MM.1S (cell line): ENCODE measurements at regions not wholly inside any gene's neighbourhood (a gene's known extent, or its start where the extent isn't known, plus 50 kb on each side); places are given as distances from the start of the nearest gene placed in this dataset.

Experiments
- DNase-seq: peaks from one replicate; pipeline ENCODE4 v3.0.0-alpha.2; 2015
- H2AFZ ChIP-seq: fragments of 300-600 bp; sonication (generic); 2 replicates; pipeline ENCODE4 v1.6.0; 2016; ENCODE audit warnings: antibody characterized with exemption, low read length
- H3F3A ChIP-seq: fragments of 300-600 bp; sonication (generic); 2 replicates; pipeline ENCODE4 v1.6.1; 2016; ENCODE audit warnings: mild to moderate bottlenecking, antibody characterized with exemption, low read length, moderate library complexity, mixed read lengths; ENCODE audit not compliant: insufficient read depth
- H3K27ac ChIP-seq: fragments of 300-600 bp; sonication (generic); 2 replicates; pipeline ENCODE4 v1.5.1; 2016; ENCODE audit warnings: mild to moderate bottlenecking, low read length
- H3K27me3 ChIP-seq: fragments of 300-600 bp; sonication (generic); replicated peaks from 2 replicates; pipeline ENCODE4 v1.6.0; 2016; ENCODE audit warnings: low read length; ENCODE audit not compliant: insufficient read depth
- H3K36me3 ChIP-seq: fragments of 300-600 bp; sonication (generic); replicated peaks from 2 replicates; pipeline ENCODE4 v1.6.1; 2016; ENCODE audit warnings: mild to moderate bottlenecking, low read length, mixed read lengths; ENCODE audit not compliant: insufficient read depth
- H3K4me1 ChIP-seq: fragments of 300-600 bp; sonication (generic); 2 replicates; pipeline ENCODE4 v1.6.1; 2016; ENCODE audit warnings: low read length, mixed read lengths
- H3K4me2 ChIP-seq: fragments of 300-600 bp; sonication (generic); 2 replicates; pipeline ENCODE4 v1.6.0; 2016; ENCODE audit warnings: low read depth, low read length
- H3K4me3 ChIP-seq: fragments of 300-600 bp; sonication (generic); 2 replicates; pipeline ENCODE4 v1.5.1; 2016; ENCODE audit warnings: low read length, mixed read lengths
- H3K79me2 ChIP-seq: fragments of 300-600 bp; sonication (generic); 2 replicates; pipeline ENCODE4 v1.6.1; 2016; ENCODE audit warnings: mixed run types, low read length, mixed read lengths
- H3K9ac ChIP-seq: fragments of 300-600 bp; sonication (generic); 2 replicates; pipeline ENCODE4 v1.6.1; 2016; ENCODE audit warnings: low read length, mixed read lengths
- H3K9me2 ChIP-seq: fragments of 300-600 bp; sonication (generic); replicated peaks from 2 replicates; pipeline ENCODE4 v1.6.1; 2016; ENCODE audit warnings: mild to moderate bottlenecking, low read length, mixed read lengths; ENCODE audit not compliant: insufficient read depth
- H3K9me3 ChIP-seq: fragments of 300-600 bp; sonication (generic); replicated peaks from 2 replicates; pipeline ENCODE4 v1.6.1; 2016; ENCODE audit warnings: mild to moderate bottlenecking, low read length, mixed read lengths; ENCODE audit not compliant: insufficient read depth
- H4K20me1 ChIP-seq: fragments of 300-600 bp; sonication (generic); 2 replicates; pipeline ENCODE4 v1.6.1; 2016; ENCODE audit warnings: mild to moderate bottlenecking, low read length, moderate library complexity, mixed read lengths; ENCODE audit not compliant: insufficient read depth
- EZH2 ChIP-seq: fragments of 300-600 bp; sonication (generic); optimal IDR thresholded peaks from 2 replicates; pipeline ENCODE3; 2017; ENCODE audit warnings: low read depth, mild to moderate bottlenecking, antibody characterized with exemption, low read length, mixed read lengths
- EZH2phosphoT487 ChIP-seq: fragments of 300-600 bp; sonication (generic); IDR thresholded peaks from 2 replicates; pipeline ENCODE4 v1.6.1; 2018; ENCODE audit warnings: antibody characterized with exemption, low read length
- TF ChIP-seq, protein P1 (sequence below): fragments of 300-600 bp; sonication (generic); IDR thresholded peaks from 2 replicates; pipeline ENCODE4 v1.5.1; 2016; ENCODE audit warnings: antibody characterized with exemption, low read length, mixed read lengths

DNA sequence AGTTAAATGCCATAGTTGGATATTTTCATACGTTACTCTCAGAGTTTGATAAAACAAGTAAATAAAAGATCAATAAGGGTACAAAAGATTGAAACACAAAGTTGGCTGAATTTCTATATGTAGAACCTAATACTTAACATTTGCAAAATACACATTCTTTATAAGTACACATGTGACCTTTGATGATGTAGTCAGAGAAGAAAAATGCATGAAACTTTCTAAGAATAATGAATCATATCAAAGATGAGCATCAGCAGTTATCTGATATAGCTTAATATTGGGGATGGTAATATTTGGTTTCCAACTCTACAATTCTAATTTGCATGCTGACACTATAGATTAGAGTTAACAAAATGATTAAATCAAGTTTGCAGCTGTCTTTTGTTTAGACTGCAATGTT, 188.0 kb upstream of the TGFBR2 start:
- TF ChIP-seq EZH2phosphoT487 (no peak), EZH2 (no peak)
- TF ChIP-seq, protein P1, sequence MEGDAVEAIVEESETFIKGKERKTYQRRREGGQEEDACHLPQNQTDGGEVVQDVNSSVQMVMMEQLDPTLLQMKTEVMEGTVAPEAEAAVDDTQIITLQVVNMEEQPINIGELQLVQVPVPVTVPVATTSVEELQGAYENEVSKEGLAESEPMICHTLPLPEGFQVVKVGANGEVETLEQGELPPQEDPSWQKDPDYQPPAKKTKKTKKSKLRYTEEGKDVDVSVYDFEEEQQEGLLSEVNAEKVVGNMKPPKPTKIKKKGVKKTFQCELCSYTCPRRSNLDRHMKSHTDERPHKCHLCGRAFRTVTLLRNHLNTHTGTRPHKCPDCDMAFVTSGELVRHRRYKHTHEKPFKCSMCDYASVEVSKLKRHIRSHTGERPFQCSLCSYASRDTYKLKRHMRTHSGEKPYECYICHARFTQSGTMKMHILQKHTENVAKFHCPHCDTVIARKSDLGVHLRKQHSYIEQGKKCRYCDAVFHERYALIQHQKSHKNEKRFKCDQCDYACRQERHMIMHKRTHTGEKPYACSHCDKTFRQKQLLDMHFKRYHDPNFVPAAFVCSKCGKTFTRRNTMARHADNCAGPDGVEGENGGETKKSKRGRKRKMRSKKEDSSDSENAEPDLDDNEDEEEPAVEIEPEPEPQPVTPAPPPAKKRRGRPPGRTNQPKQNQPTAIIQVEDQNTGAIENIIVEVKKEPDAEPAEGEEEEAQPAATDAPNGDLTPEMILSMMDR = no peak
- no peaks in the 10 kb centered on the region for H4K20me1 ChIP-seq
- H3K9ac ChIP-seq = no peak overlapping the region

DNA sequence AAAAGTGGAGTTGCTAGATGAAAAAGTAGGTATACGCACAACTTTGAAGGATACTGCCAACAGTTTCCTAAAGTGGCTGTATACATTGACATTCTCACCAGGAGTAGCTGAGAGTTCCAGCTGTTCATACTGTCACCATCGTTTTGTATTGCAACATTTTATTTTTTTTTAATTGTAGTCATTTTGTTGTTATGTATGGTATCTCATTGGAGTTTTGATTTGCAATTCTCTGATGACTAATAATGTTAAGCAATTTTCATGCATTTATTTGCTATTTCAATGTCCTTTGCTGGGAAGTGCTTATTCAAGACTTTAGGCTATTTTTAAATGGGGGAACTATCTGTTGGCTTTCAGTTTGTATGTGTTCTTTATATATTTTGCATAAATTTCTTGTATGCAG, 185.1 kb upstream of the TGFBR2 start:
- Histone ChIP-seq H3K27me3 (no peaks in the 10 kb centered on the region), H3K4me2 (no peak overlapping the region)
- TF ChIP-seq, protein P1 = no peak
- TF ChIP-seq EZH2phosphoT487 (no peak), EZH2 (no peak)

More for the DNA sequence above, 188.0 kb upstream of the TGFBR2 start:
- Histone ChIP-seq H3K4me3 (no peak overlapping the region), H3K9me2 (no peaks in the 10 kb centered on the region), H2AFZ (no peak overlapping the region), H3K9me3 (no peaks in the 10 kb centered on the region), H3K79me2 (no peaks in the 10 kb centered on the region), H3F3A (no peaks in the 10 kb centered on the region), H3K4me2 (no peak overlapping the region), H3K4me1 (no peaks in the 10 kb centered on the region), H3K27me3 (no peaks in the 10 kb centered on the region), H3K36me3 (no peaks in the 10 kb centered on the region), H3K27ac (no peak overlapping the region)
- DNase-seq = no peak

DNA sequence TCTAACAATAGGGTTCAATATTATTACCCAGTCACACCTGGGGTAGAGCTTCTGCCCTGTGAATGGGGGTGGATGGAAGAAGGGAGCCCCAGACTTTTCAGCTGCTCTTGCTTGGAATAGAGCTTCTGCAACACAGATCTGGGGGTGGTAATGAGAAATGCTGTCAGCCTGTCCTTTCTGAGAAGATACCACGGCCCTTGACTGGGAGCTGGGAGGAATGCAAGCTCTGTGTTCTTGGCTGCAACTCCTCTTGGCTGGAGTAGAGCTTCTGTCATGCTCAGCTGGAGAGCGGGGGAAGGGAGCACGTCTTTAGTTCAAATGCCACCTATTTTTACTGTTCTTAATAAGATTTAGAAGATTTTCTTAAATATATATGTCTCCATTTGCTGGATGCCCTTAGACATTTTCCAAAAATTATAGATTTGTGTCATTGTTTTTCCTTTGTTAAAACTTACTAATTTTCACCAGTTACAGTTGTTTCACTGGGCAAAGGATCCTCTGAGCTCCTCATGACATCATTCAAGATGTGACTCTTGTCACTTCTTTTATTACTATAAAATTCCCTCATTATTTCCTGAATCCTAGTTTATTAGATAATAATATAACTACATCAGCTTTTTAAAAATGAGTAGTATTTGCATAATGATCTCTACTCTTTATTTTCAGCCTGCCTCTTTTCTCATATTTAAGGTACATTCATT, 180.0 kb upstream of the TGFBR2 start:
- H3F3A ChIP-seq = no peaks in the 10 kb centered on the region
- H3K9me2 ChIP-seq = no peaks in the 10 kb centered on the region
- no peaks in the 10 kb centered on the region for H3K36me3 ChIP-seq
- H3K4me2 ChIP-seq = no peak overlapping the region
- no peaks in the 10 kb centered on the region for H3K4me1 ChIP-seq
- H3K4me3 ChIP-seq = no peak overlapping the region
- TF ChIP-seq, protein P1 = no peak
- TF ChIP-seq EZH2 (no peak), EZH2phosphoT487 (no peak)
- H2AFZ ChIP-seq = no peak overlapping the region
- no peak overlapping the region for H3K27ac ChIP-seq
- H4K20me1 ChIP-seq = no peaks in the 10 kb centered on the region
- no peak for DNase-seq
- H3K79me2 ChIP-seq = no peaks in the 10 kb centered on the region
- no peaks in the 10 kb centered on the region for H3K9me3 ChIP-seq
- no peaks in the 10 kb centered on the region for H3K27me3 ChIP-seq
- no peak overlapping the region for H3K9ac ChIP-seq

More for the DNA sequence above, 185.1 kb upstream of the TGFBR2 start:
- no peak overlapping the region for H3K9ac ChIP-seq
- no peaks in the 10 kb centered on the region for H3K9me3 ChIP-seq
- no peak overlapping the region for H3K4me3 ChIP-seq
- H3F3A ChIP-seq = no peaks in the 10 kb centered on the region
- no peak overlapping the region for H2AFZ ChIP-seq
- H3K9me2 ChIP-seq = no peaks in the 10 kb centered on the region
- no peaks in the 10 kb centered on the region for H3K4me1 ChIP-seq
- no peak overlapping the region for H3K27ac ChIP-seq
- no peaks in the 10 kb centered on the region for H4K20me1 ChIP-seq
- no peak for DNase-seq
- no peaks in the 10 kb centered on the region for H3K36me3 ChIP-seq
- no peaks in the 10 kb centered on the region for H3K79me2 ChIP-seq
